H1 (cell line): ENCODE measurements at regions not wholly inside any gene's neighbourhood (a gene's known extent, or its start where the extent isn't known, plus 50 kb on each side); places are given as distances from the start of the nearest gene placed in this dataset.

Source experiments
- CTCF ChIA-PET: fragments of 300-600 bp; sonication (Branson Sonifier 250); formaldehyde crosslinking; loops from one replicate; lab custom pipeline; 2021; ENCODE audit not compliant: partially characterized antibody; lab: Charles Lee
- POLR2A ChIA-PET: fragments of 300-600 bp; sonication (Branson Sonifier 250); formaldehyde crosslinking; loops from one replicate; lab custom pipeline; 2021; ENCODE audit warnings: inconsistent platforms; ENCODE audit not compliant: partially characterized antibody; lab: Charles Lee
- DNase-seq, 2 experiments: peaks; one replicate each; pipeline versions ENCODE4 v3.0.0 to v3.0.0-alpha.2; 2010 to 2022; ENCODE audit warnings: low spot score in 2 of 2, low read depth in 1 of 2, mixed read lengths in 1 of 2
- FAIRE-seq: peaks from 2 replicates; lab custom pipeline; 2011; peaks lifted over from hg19 to GRCh38; lab: Jason Lieb, UNC
- H2AFZ ChIP-seq: 2 replicates; pipeline ENCODE4 v1.8.1; 2012; ENCODE audit warnings: low read length, inconsistent platforms
- H2AK5ac ChIP-seq: 2 replicates; pipeline ENCODE4 v1.6.1; 2013; ENCODE audit warnings: low read depth, low read length
- H2BK120ac ChIP-seq: replicated peaks from 2 replicates; pipeline ENCODE3; 2013; ENCODE audit warnings: low read depth, low read length, inconsistent platforms
- H2BK12ac ChIP-seq: 2 replicates; pipeline ENCODE4 v1.6.1; 2013; ENCODE audit warnings: low read depth, low read length
- H2BK15ac ChIP-seq: 2 replicates; pipeline ENCODE4 v1.6.1; 2013; ENCODE audit warnings: low read length
- H2BK20ac ChIP-seq: 2 replicates; pipeline ENCODE4 v1.6.1; 2013; ENCODE audit warnings: low read length
- H2BK5ac ChIP-seq: 2 replicates; pipeline ENCODE4 v1.6.1; 2013; ENCODE audit warnings: low read depth, low read length
- H3K14ac ChIP-seq: 2 replicates; pipeline ENCODE4 v1.6.1; 2013; ENCODE audit warnings: inconsistent platforms; ENCODE audit not compliant: insufficient read length
- H3K18ac ChIP-seq: 2 replicates; pipeline ENCODE4 v1.6.1; 2013; ENCODE audit warnings: low read length; ENCODE audit errors: extremely low read depth
- H3K23ac ChIP-seq: 2 replicates; pipeline ENCODE4 v1.6.1; 2013; ENCODE audit warnings: inconsistent platforms; ENCODE audit not compliant: insufficient read length
- H3K23me2 ChIP-seq: 2 replicates; pipeline ENCODE4 v1.6.1; 2013; ENCODE audit warnings: low read depth, low read length
- H3K27ac ChIP-seq: 2 replicates; pipeline ENCODE4 v1.6.1; 2011; ENCODE audit warnings: low read depth, low read length, inconsistent platforms
- H3K27me3 ChIP-seq, 4 experiments: replicated peaks in 1 of 4; 1 replicate in 1 of 4; 2 replicates in 3 of 4; pipeline versions ENCODE4 v1.6.1 to v1.8.1; 2011 to 2013; ENCODE audit warnings: low read length in 3 of 4, mild to moderate bottlenecking in 3 of 4, inconsistent platforms in 2 of 4, mixed read lengths in 2 of 4, moderate library complexity in 1 of 4; ENCODE audit not compliant: control insufficient read depth in 3 of 4, insufficient read depth in 3 of 4; ENCODE audit errors: extremely low read depth in 1 of 4
- H3K36me3 ChIP-seq, 4 experiments: 2 replicates each; pipeline versions ENCODE4 v1.6.1 to v1.8.1; 2011 to 2013; ENCODE audit warnings: mild to moderate bottlenecking in 4 of 4, low read length in 3 of 4, moderate library complexity in 2 of 4, control low read depth in 1 of 4, inconsistent platforms in 1 of 4; ENCODE audit not compliant: insufficient read depth in 4 of 4, control insufficient read depth in 2 of 4
- H3K4ac ChIP-seq: replicated peaks from 2 replicates; pipeline ENCODE3; 2013; ENCODE audit warnings: low read length, low read depth, mixed read lengths, inconsistent platforms; ENCODE audit not compliant: insufficient read length
- H3K4me1 ChIP-seq, 4 experiments: replicated peaks in 1 of 4; 1 replicate in 1 of 4; 2 replicates in 3 of 4; pipeline versions ENCODE4 v1.6.1 to v1.8.1; 2011 to 2013; ENCODE audit warnings: low read length in 3 of 4, inconsistent platforms in 2 of 4, mixed read lengths in 1 of 4; ENCODE audit not compliant: insufficient read depth in 4 of 4, control insufficient read depth in 3 of 4
- H3K4me2 ChIP-seq, 2 experiments: 2 replicates each; pipeline versions ENCODE4 v1.6.1 to v1.8.1; 2011 to 2013; ENCODE audit warnings: low read depth in 2 of 2, low read length in 2 of 2, control low read depth in 1 of 2, inconsistent platforms in 1 of 2, mild to moderate bottlenecking in 1 of 2; ENCODE audit not compliant: insufficient read depth in 1 of 2
- H3K4me3 ChIP-seq, 4 experiments: fragments of 200-600, 300-600 bp in 1 of 4; sonication (generic), shearing (Covaris generic), sonication (Bioruptor Twin) in 1 of 4; 2 replicates each; pipeline versions ENCODE4 v1.5.1 to v1.8.1; 2011 to 2016; ENCODE audit warnings: low read length in 4 of 4, low read depth in 3 of 4, control low read depth in 2 of 4, inconsistent platforms in 2 of 4, mild to moderate bottlenecking in 2 of 4, mixed read lengths in 1 of 4, moderate library complexity in 1 of 4; ENCODE audit not compliant: insufficient read depth in 2 of 4; ENCODE audit errors: extremely low read depth in 1 of 4
- H3K56ac ChIP-seq: replicated peaks from 2 replicates; pipeline ENCODE3; 2013; ENCODE audit warnings: low read depth, mild to moderate bottlenecking, mixed read lengths, low read length, inconsistent platforms; ENCODE audit not compliant: insufficient read length
- H3K79me1 ChIP-seq: 2 replicates; pipeline ENCODE4 v1.6.1; 2013; ENCODE audit warnings: low read depth, low read length, control low read depth
- H3K79me2 ChIP-seq, 2 experiments: 2 replicates each; pipeline versions ENCODE4 v1.6.1 to v1.8.1; 2012 to 2013; ENCODE audit warnings: low read length in 2 of 2, mild to moderate bottlenecking in 2 of 2, inconsistent platforms in 1 of 2; ENCODE audit not compliant: insufficient read depth in 2 of 2, control insufficient read depth in 1 of 2
- H3K9ac ChIP-seq, 4 experiments: replicated peaks in 1 of 4; 1 replicate in 1 of 4; 2 replicates in 3 of 4; pipeline versions ENCODE4 v1.6.1 to v1.8.1; 2011 to 2013; ENCODE audit warnings: low read depth in 3 of 4, low read length in 3 of 4, control low read depth in 2 of 4, mild to moderate bottlenecking in 2 of 4, moderate library complexity in 2 of 4, inconsistent platforms in 1 of 4; ENCODE audit errors: extremely low read depth in 1 of 4
- H3K9me3 ChIP-seq, 2 experiments: 2 replicates each; pipeline versions ENCODE4 v1.6.1 to v1.8.1; 2012 to 2013; ENCODE audit warnings: mild to moderate bottlenecking in 2 of 2, moderate library complexity in 2 of 2, control low read depth in 1 of 2, inconsistent platforms in 1 of 2, low read depth in 1 of 2, low read length in 1 of 2, mixed read lengths in 1 of 2; ENCODE audit not compliant: insufficient read depth in 2 of 2
- H4K20me1 ChIP-seq, 2 experiments: replicated peaks in 1 of 2; 2 replicates each; pipeline versions ENCODE3 to v1.8.1; 2011 to 2013; ENCODE audit warnings: inconsistent platforms in 2 of 2, low read length in 2 of 2, mild to moderate bottlenecking in 1 of 2; ENCODE audit not compliant: insufficient read depth in 2 of 2, control insufficient read depth in 1 of 2
- H4K5ac ChIP-seq: 2 replicates; pipeline ENCODE4 v1.6.1; 2013; ENCODE audit warnings: low read length, low read depth, mixed read lengths, inconsistent platforms; ENCODE audit not compliant: insufficient read length
- H4K8ac ChIP-seq: 2 replicates; pipeline ENCODE4 v1.8.0; 2013; ENCODE audit warnings: mild to moderate bottlenecking, moderate library complexity, low read length, inconsistent platforms; ENCODE audit not compliant: insufficient read depth; ENCODE audit errors: extremely low read depth
- H4K91ac ChIP-seq: replicated peaks from 2 replicates; pipeline ENCODE3; 2013; ENCODE audit warnings: low read length, mixed read lengths, inconsistent platforms; ENCODE audit not compliant: insufficient read length
- ASH2L ChIP-seq: fragments of 200-600, 300-600 bp; sonication (generic); IDR thresholded peaks from one replicate; pipeline ENCODE4 v1.7.1; 2017; ENCODE audit warnings: low read length
- CHD1 ChIP-seq: IDR thresholded peaks from 2 replicates; pipeline ENCODE4 v1.6.1; 2012; ENCODE audit warnings: low read depth, low read length, improper control_type of control experiment
- EGR1 ChIP-seq: IDR thresholded peaks from 2 replicates; pipeline ENCODE4 v1.6.1; 2011; ENCODE audit warnings: low read depth, low read length, borderline replicate concordance
- KDM4A ChIP-seq: IDR thresholded peaks from one replicate; pipeline ENCODE4 v1.7.1; 2012; ENCODE audit warnings: low read depth, mild to moderate bottlenecking, moderate library complexity, low read length, inconsistent platforms; ENCODE audit not compliant: severe bottlenecking
- KDM5A ChIP-seq: fragments of 200-600 bp; IDR thresholded peaks from 2 replicates; pipeline ENCODE4 v1.7.1; 2012; ENCODE audit warnings: mild to moderate bottlenecking, low read length, inconsistent platforms, mixed read lengths
- NANOG ChIP-seq: IDR thresholded peaks from 2 replicates; pipeline ENCODE4 v1.6.1; 2011; ENCODE audit warnings: low read length, low read depth, mild to moderate bottlenecking, inconsistent platforms; ENCODE audit not compliant: insufficient read depth, poor library complexity, severe bottlenecking
- POLR2A ChIP-seq, 2 experiments: IDR thresholded peaks; 1 replicate in 1 of 2; 2 replicates in 1 of 2; pipeline ENCODE4 v1.6.1; 2011; ENCODE audit warnings: low read depth in 2 of 2, low read length in 2 of 2, mild to moderate bottlenecking in 2 of 2; ENCODE audit errors: control extremely low read depth in 1 of 2
- RNF2 ChIP-seq: fragments of 200-900, 300-1000 bp; sonication (generic); IDR thresholded peaks from 2 replicates; pipeline ENCODE4 v1.7.1; 2016; ENCODE audit warnings: borderline replicate concordance, low read depth, mild to moderate bottlenecking, antibody characterized with exemption, low read length; ENCODE audit not compliant: poor library complexity, severe bottlenecking; ENCODE audit errors: missing control alignments
- SIN3A ChIP-seq, 2 experiments: IDR thresholded peaks in 1 of 2; conservative IDR thresholded peaks in 1 of 2; 2 replicates each; pipeline ENCODE4 v1.6.1; 2011 to 2012; ENCODE audit warnings: low read length in 2 of 2, improper control_type of control experiment in 1 of 2, low read depth in 1 of 2, mild to moderate bottlenecking in 1 of 2
- SIRT6 ChIP-seq: IDR thresholded peaks from one replicate; pipeline ENCODE4 v1.7.1; 2012; ENCODE audit warnings: low read length, inconsistent platforms
- SIX5 ChIP-seq: IDR thresholded peaks from 2 replicates; pipeline ENCODE4 v1.6.1; 2011; ENCODE audit warnings: mild to moderate bottlenecking, low read depth, low read length
- WGBS, 2 experiments: shearing (Covaris generic) in 1 of 2; methylation state at CpG; one replicate each; pipeline versions ENCODE4 v1.1.6 to v1.1.7; 2013 to 2015; ENCODE audit warnings: low lambda C conversion rate in 2 of 2, mixed read lengths in 2 of 2, inconsistent platforms in 1 of 2, low coverage in 1 of 2, missing lambda C conversion rate in 1 of 2; ENCODE audit not compliant: insufficient replicate concordance in 2 of 2, insufficient coverage in 1 of 2, insufficient read length in 1 of 2; ENCODE audit errors: extremely low coverage in 1 of 2, missing lambda C conversion rate in 1 of 2; 5-methylcytosine and 5-hydroxymethylcytosine counted together
- TF ChIP-seq, protein P1 (sequence below): IDR thresholded peaks from 2 replicates; pipeline ENCODE4 v1.6.1; 2011; ENCODE audit warnings: low read depth, mild to moderate bottlenecking, low read length; ENCODE audit not compliant: insufficient read depth

GRCh38 chr10:3380406-3381050, 207.9 kb upstream of the PITRM1 start:
- H4K5ac ChIP-seq = no peak overlapping the region
- no peak overlapping the region for H4K8ac ChIP-seq
- no peaks in the 10 kb centered on the region for H3K79me2 ChIP-seq
- H3K9ac ChIP-seq = no peak overlapping the region
- H2BK5ac ChIP-seq = no peak overlapping the region
- no peak overlapping the region for H2AK5ac ChIP-seq
- H3K36me3 ChIP-seq = no peaks in the 10 kb centered on the region
- no peaks in the 10 kb centered on the region for H3K79me1 ChIP-seq
- H3K27ac ChIP-seq = no peak overlapping the region
- no peak overlapping the region for H3K18ac ChIP-seq
- no peaks in the 10 kb centered on the region for H3K4me1 ChIP-seq
- H3K56ac ChIP-seq = no peak overlapping the region
- H3K4me3 ChIP-seq = no peak overlapping the region
- no peak overlapping the region for H3K14ac ChIP-seq
- no peaks in the 10 kb centered on the region; the same call in 1 of the 2 replicates for H3K23me2 ChIP-seq
- H3K9me3 ChIP-seq = peaks cover under 1 to 4% of the 10 kb centered on the region in 2 experiments; a peak in 1 of 4 replicates
- H2BK12ac ChIP-seq = no peak overlapping the region
- DNase-seq (no peak), FAIRE-seq (no peak)
- H2BK15ac ChIP-seq = no peak overlapping the region
- no peak overlapping the region for H2BK20ac ChIP-seq
- H4K91ac ChIP-seq = no peak overlapping the region
- H2AFZ ChIP-seq = no peak overlapping the region
- 89 to 100% methylated on average over 1 to 7 of the region's 7 CpGs for WGBS, 2 experiments
- H3K23ac ChIP-seq = no peak overlapping the region
- H2BK120ac ChIP-seq = no peak overlapping the region
- no peak overlapping the region for H3K4me2 ChIP-seq
- CTCF ChIA-PET = no interaction called here
- POLR2A ChIA-PET = interaction anchor here (0.6 kb wide), 1 partner anchor 1312 kb away, joined by 3 read pairs; no protein-coding TSS in a partner anchor
- no peaks in the 10 kb centered on the region for H3K27me3 ChIP-seq
- no peaks in the 10 kb centered on the region for H4K20me1 ChIP-seq
- no peak overlapping the region for H3K4ac ChIP-seq
- no peak for TF ChIP-seq SIX5
- no peak for TF ChIP-seq RNF2
- no peak for TF ChIP-seq POLR2A (IDR thresholded peaks at IDR 0.05; ENCODE audit: control extremely low read depth in 1 of 2, low read depth in 2 of 2, low read length in 2 of 2)
- no peak for TF ChIP-seq SIRT6
- no peak for TF ChIP-seq SIN3A (conservative IDR thresholded peaks at IDR 0.05 in 1 of 2, IDR thresholded peaks at IDR 0.05 in 1 of 2; ENCODE audit: low read depth in 1 of 2, low read length in 2 of 2)
- no peak for TF ChIP-seq KDM5A
- TF ChIP-seq, protein P1, sequence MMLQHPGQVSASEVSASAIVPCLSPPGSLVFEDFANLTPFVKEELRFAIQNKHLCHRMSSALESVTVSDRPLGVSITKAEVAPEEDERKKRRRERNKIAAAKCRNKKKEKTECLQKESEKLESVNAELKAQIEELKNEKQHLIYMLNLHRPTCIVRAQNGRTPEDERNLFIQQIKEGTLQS = no peak
- TF ChIP-seq CHD1 = no peak
- TF ChIP-seq KDM4A = no peak
- TF ChIP-seq EGR1 = no peak
- TF ChIP-seq NANOG = no peak
- TF ChIP-seq ASH2L = no peak
